ENCODE measurements at regions not wholly inside any gene's neighbourhood (a gene's known extent, or its start where the extent isn't known, plus 50 kb on each side); places are given as distances from the start of the nearest gene placed in this dataset.

GRCh38 chr20:58042591-58042990 lies 185.9 kb downstream of the ANKRD60 start:
- DNase-seq (ENCODE audit: low read depth, low spot score) (no peak), FAIRE-seq (no peak)
- dilution Hi-C loops (cut with MboI; ENCODE audit: extremely low pct_ligation_motif_present, low sequenced_read_pairs): no loop called here
- H3K27ac ChIP-seq (ENCODE audit: control insufficient read depth, insufficient read depth, low read length): no peak overlapping the region
- peaks cover 47% of the 10 kb centered on the region for H3K27me3 ChIP-seq (ENCODE audit: control insufficient read depth, extremely low read depth, insufficient read depth, low read length)
- no peak overlapping the region for H2AFZ ChIP-seq (ENCODE audit: control insufficient read depth, low read length)
- TF ChIP-seq EZH2 (IDR thresholded peaks at IDR 0.05; ENCODE audit: low read length): no peak
- TF ChIP-seq, protein P1, sequence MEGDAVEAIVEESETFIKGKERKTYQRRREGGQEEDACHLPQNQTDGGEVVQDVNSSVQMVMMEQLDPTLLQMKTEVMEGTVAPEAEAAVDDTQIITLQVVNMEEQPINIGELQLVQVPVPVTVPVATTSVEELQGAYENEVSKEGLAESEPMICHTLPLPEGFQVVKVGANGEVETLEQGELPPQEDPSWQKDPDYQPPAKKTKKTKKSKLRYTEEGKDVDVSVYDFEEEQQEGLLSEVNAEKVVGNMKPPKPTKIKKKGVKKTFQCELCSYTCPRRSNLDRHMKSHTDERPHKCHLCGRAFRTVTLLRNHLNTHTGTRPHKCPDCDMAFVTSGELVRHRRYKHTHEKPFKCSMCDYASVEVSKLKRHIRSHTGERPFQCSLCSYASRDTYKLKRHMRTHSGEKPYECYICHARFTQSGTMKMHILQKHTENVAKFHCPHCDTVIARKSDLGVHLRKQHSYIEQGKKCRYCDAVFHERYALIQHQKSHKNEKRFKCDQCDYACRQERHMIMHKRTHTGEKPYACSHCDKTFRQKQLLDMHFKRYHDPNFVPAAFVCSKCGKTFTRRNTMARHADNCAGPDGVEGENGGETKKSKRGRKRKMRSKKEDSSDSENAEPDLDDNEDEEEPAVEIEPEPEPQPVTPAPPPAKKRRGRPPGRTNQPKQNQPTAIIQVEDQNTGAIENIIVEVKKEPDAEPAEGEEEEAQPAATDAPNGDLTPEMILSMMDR (optimal IDR thresholded peaks at IDR 0.05 in 1 of 3, IDR thresholded peaks at IDR 0.05 in 1 of 3, conservative IDR thresholded peaks at IDR 0.05 in 1 of 3; ENCODE audit: extremely low read depth in 1 of 3, insufficient read depth in 2 of 3, low read length in 3 of 3): no peak
- no peaks in the 10 kb centered on the region for H4K20me1 ChIP-seq (ENCODE audit: control insufficient read depth, extremely low read depth, insufficient read depth, low read length)
- H3K79me2 ChIP-seq (ENCODE audit: control insufficient read depth, insufficient read depth, low read length): no peaks in the 10 kb centered on the region
- no peak overlapping the region for H3K4me2 ChIP-seq (ENCODE audit: control insufficient read depth, extremely low read depth, insufficient read depth, low read depth, low read length)
- no peak overlapping the region for H3K4me3 ChIP-seq (ENCODE audit: control insufficient read depth in 2 of 3, extremely low read depth in 1 of 3, insufficient read depth in 2 of 3, low read depth in 1 of 3, low read length in 3 of 3)
- H3K9ac ChIP-seq (ENCODE audit: control insufficient read depth, extremely low read depth, insufficient read depth, low read length): no peak overlapping the region
- no peaks in the 10 kb centered on the region for H3K36me3 ChIP-seq (ENCODE audit: control insufficient read depth in 2 of 2, extremely low read depth in 1 of 2, insufficient read depth in 2 of 2, low read length in 2 of 2)
- H3K9me3 ChIP-seq (ENCODE audit: control insufficient read depth, low read depth, low read length): no peaks in the 10 kb centered on the region
- no peaks in the 10 kb centered on the region for H3K9me1 ChIP-seq (ENCODE audit: control insufficient read depth, extremely low read depth, insufficient read depth, low read length)
- H3K4me1 ChIP-seq (ENCODE audit: control insufficient read depth, extremely low read depth, insufficient read depth, low read length): no peaks in the 10 kb centered on the region

DNA sequence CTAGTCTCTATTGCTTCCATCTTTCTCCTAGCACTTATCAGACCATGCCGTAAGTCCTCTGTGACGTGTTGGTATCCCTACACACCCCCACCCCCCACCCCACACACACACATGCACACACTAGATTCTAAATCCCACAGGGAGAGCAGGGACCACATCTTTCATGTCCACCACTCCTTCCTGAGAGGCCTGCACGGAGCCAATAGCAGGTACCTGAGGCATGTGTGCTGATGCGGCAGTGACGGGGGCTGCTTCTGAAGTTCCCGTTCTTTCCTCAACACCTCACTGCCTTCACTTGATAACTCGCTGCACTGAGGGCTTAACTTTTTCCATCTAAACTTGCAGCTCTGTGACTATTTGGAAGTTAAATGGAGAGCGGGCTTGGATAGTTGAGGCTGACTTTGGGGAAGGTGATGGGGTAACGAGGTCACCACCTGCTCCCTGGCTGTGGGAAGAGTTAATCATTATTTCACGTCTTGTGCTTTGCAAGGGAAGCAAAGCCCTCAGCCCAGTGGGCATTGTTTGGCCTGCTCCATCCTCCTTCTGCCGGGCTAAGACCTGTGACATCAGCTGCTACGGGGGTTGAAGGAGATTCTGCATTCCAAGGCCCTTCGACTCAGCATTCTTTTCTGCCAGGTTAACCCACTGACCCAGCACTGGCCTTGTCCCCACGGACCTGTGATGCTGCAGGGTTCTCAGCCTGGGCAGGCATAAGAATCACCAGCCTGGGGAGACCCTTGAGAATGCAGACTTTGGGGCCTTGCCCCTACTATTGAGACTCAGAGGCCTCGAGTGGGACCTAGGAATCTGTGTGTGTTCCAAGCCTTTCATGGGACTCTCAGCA lies 187.8 kb downstream of the ANKRD60 start:
- no peaks in the 10 kb centered on the region for H3K79me2 ChIP-seq (ENCODE audit: control insufficient read depth, insufficient read depth, low read length)
- no peaks in the 10 kb centered on the region for H3K9me3 ChIP-seq (ENCODE audit: control insufficient read depth, low read depth, low read length)
- no peaks in the 10 kb centered on the region for H3K4me1 ChIP-seq (ENCODE audit: control insufficient read depth, extremely low read depth, insufficient read depth, low read length)
- H3K9me1 ChIP-seq (ENCODE audit: control insufficient read depth, extremely low read depth, insufficient read depth, low read length): no peaks in the 10 kb centered on the region
- H3K27ac ChIP-seq (ENCODE audit: control insufficient read depth, insufficient read depth, low read length): no peak overlapping the region
- no peak overlapping the region for H2AFZ ChIP-seq (ENCODE audit: control insufficient read depth, low read length)
- no peaks in the 10 kb centered on the region for H4K20me1 ChIP-seq (ENCODE audit: control insufficient read depth, extremely low read depth, insufficient read depth, low read length)
- FAIRE-seq (no peak), DNase-seq (ENCODE audit: low read depth, low spot score) (no peak)
- H3K36me3 ChIP-seq (ENCODE audit: control insufficient read depth in 2 of 2, extremely low read depth in 1 of 2, insufficient read depth in 2 of 2, low read length in 2 of 2): no peaks in the 10 kb centered on the region
- peaks cover 42% of the 10 kb centered on the region for H3K27me3 ChIP-seq (ENCODE audit: control insufficient read depth, extremely low read depth, insufficient read depth, low read length)
- no peak overlapping the region for H3K4me3 ChIP-seq (ENCODE audit: control insufficient read depth in 2 of 3, extremely low read depth in 1 of 3, insufficient read depth in 2 of 3, low read depth in 1 of 3, low read length in 3 of 3)
- H3K4me2 ChIP-seq (ENCODE audit: control insufficient read depth, extremely low read depth, insufficient read depth, low read depth, low read length): no peak overlapping the region
- H3K9ac ChIP-seq (ENCODE audit: control insufficient read depth, extremely low read depth, insufficient read depth, low read length): no peak overlapping the region
- dilution Hi-C loops (cut with MboI; ENCODE audit: extremely low pct_ligation_motif_present, low sequenced_read_pairs): no loop called here
- TF ChIP-seq EZH2 (IDR thresholded peaks at IDR 0.05; ENCODE audit: low read length): no peak
- TF ChIP-seq, protein P1 (optimal IDR thresholded peaks at IDR 0.05 in 1 of 3, IDR thresholded peaks at IDR 0.05 in 1 of 3, conservative IDR thresholded peaks at IDR 0.05 in 1 of 3; ENCODE audit: extremely low read depth in 1 of 3, insufficient read depth in 2 of 3, low read length in 3 of 3): no peak
